ENCODE measurements at regions not wholly inside any gene's neighbourhood (a gene's known extent, or its start where the extent isn't known, plus 50 kb on each side); places are given as distances from the start of the nearest gene placed in this dataset.

DNA sequence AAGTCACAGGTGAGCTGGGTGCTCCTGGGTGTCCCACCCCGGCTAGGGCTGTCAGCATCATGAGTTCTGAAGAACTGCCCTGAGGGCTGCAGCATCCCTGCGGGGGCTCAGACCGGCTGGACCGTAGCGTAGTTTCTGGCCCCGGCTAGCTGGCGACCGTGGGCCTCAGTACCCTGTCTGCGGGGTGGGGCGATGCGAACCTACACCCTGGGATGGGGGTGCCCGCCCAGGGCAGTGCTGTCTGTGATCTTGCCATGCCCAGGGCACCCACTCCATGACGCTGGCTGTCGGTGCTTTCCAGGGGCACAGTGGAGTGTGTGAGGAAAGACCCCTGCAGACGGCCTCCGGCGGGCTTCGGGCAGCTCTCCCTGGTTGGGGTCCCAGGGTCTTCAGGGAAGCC, 66.5 kb upstream of the IRX4 start:
- Histone ChIP-seq H3K27ac (no peak overlapping the region), H3K4me1 (ENCODE audit: insufficient read depth) (no peaks in the 10 kb centered on the region), H3K4me3 (no peak overlapping the region), H3K9me3 (no peaks in the 10 kb centered on the region), H3K27me3 (no peaks in the 10 kb centered on the region), H3K36me3 (no peaks in the 10 kb centered on the region)
- DNase-seq, result no peak
- no peak for TF ChIP-seq CTCF (IDR thresholded peaks at IDR 0.05)
- TF ChIP-seq EP300 (IDR thresholded peaks at IDR 0.05), result no peak
- TF ChIP-seq POLR2A (IDR thresholded peaks at IDR 0.05), result no peak
- 90 to 95% (median 95%) methylated on average over 12 to 18 of the region's 18 CpGs for WGBS, 3 donors
- intact Hi-C loops (cut with DNase I), result no loop called here

DNA sequence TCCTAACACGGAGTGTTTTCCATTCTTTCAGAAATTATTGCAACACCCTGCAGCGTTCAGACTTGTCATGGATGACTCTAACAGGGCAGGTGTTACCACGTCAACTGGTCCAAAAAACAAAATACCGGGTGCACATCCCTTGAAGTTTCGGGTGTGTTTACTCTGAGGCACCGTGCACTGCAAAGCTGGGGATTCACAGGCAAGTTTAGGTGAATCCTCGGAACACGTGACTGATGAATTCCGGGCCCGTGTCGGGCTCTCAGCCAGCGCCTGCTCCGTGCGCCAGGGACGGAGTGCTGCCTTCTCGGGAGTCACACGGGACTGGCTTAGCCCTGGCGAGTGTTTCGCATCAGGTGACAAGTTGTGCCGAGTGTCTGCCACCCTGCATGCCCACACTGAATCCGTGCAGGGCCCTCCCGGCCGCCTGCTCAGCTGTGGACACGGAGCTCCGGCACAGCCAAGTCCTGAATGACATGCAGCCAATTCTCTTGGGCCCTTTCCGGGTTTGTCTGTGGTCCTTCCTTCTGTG, 66.0 kb upstream of the IRX4 start:
- intact Hi-C loops (cut with DNase I), result no loop called here
- DNase-seq, result no peak
- H3K4me1 ChIP-seq (ENCODE audit: insufficient read depth), result no peaks in the 10 kb centered on the region
- WGBS, 3 donors, result 75 to 90% (median 76%) methylated on average over 26 of the region's 26 CpGs
- no peaks in the 10 kb centered on the region for H3K9me3 ChIP-seq
- TF ChIP-seq EP300 (IDR thresholded peaks at IDR 0.05) (no peak), CTCF (IDR thresholded peaks at IDR 0.05) (no peak), POLR2A (IDR thresholded peaks at IDR 0.05) (no peak)
- no peak overlapping the region for H3K27ac ChIP-seq
- H3K4me3 ChIP-seq, result no peak overlapping the region
- no peaks in the 10 kb centered on the region for H3K36me3 ChIP-seq
- no peaks in the 10 kb centered on the region for H3K27me3 ChIP-seq

- WGBS, 3 donors, result 75 to 83% (median 75%) methylated on average over 10 of the region's 10 CpGs
- no peak overlapping the region for H3K4me3 ChIP-seq
- H3K9me3 ChIP-seq, result no peaks in the 10 kb centered on the region
- no peaks in the 10 kb centered on the region for H3K4me1 ChIP-seq (ENCODE audit: insufficient read depth)
- DNase-seq, result no peak
- TF ChIP-seq CTCF (IDR thresholded peaks at IDR 0.05) (no peak), POLR2A (IDR thresholded peaks at IDR 0.05) (no peak), EP300 (IDR thresholded peaks at IDR 0.05) (no peak)
- H3K36me3 ChIP-seq, result no peaks in the 10 kb centered on the region
- no peak overlapping the region for H3K27ac ChIP-seq
- H3K27me3 ChIP-seq, result no peaks in the 10 kb centered on the region
- intact Hi-C loops (cut with DNase I), result no loop called here
Observed at GRCh38 chr5:1948111-1948510, 65.4 kb upstream of the IRX4 start.

GRCh38 chr5:1946776-1947175, 64.1 kb upstream of the IRX4 start:
- H3K4me3 ChIP-seq, result no peak overlapping the region
- no peak for TF ChIP-seq CTCF (IDR thresholded peaks at IDR 0.05)
- no peak for TF ChIP-seq POLR2A (IDR thresholded peaks at IDR 0.05)
- TF ChIP-seq EP300 (IDR thresholded peaks at IDR 0.05), result no peak
- intact Hi-C loops (cut with DNase I), result no loop called here

More at GRCh38 chr5:1946776-1947175, 64.1 kb upstream of the IRX4 start:
- no peaks in the 10 kb centered on the region for H3K4me1 ChIP-seq (ENCODE audit: insufficient read depth)
- no peak overlapping the region for H3K27ac ChIP-seq
- H3K36me3 ChIP-seq, result no peaks in the 10 kb centered on the region
- no peaks in the 10 kb centered on the region for H3K27me3 ChIP-seq
- no peaks in the 10 kb centered on the region for H3K9me3 ChIP-seq
- WGBS, 3 donors, result 78 to 87% (median 85%) methylated on average over 13 of the region's 13 CpGs
- DNase-seq, result no peak

Measured in ovary (tissue), 7 donors.